ENCODE measurements at regions not wholly inside any gene's neighbourhood (a gene's known extent, or its start where the extent isn't known, plus 50 kb on each side); places are given as distances from the start of the nearest gene placed in this dataset.

DNA sequence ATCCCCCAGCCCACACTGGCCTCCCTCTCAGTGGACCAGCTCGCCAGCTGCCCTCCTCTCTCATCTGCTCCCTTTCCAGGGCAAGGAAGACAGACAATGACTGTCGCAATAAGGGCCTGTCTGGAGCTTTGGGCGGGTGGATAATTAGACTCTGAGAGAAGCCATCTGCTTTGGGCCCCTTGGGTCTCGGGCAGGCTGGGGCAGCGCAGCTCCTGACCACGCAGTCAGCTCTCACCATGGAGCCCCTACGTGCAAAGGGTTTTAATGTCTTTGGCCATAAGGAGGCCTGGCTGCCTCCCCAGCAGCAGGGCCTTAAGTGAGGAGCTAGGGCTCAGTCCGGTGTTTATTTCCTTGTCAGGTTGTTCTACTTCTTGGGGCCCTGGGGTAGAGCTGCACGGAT, 153.9 kb downstream of the CHST1 start (continued):
- TF ChIP-seq CSRNP3 (CRISPR knock-in tag; IDR thresholded peaks at IDR 0.05) (no peak), ZNF565 (CRISPR knock-in tag; conservative IDR thresholded peaks at IDR 0.05; ENCODE audit: low read depth) (no peak), ZFP3 (CRISPR knock-in tag; IDR thresholded peaks at IDR 0.05) (no peak), OSR1 (CRISPR knock-in tag; IDR thresholded peaks at IDR 0.05) (no peak), TCF4 (CRISPR knock-in tag; IDR thresholded peaks at IDR 0.05; ENCODE audit: borderline replicate concordance) (no peak), ESRRG (CRISPR knock-in tag; IDR thresholded peaks at IDR 0.05) (no peak)

- no peak for ATAC-seq
- no peak for TF ChIP-seq RARB (CRISPR knock-in tag; IDR thresholded peaks at IDR 0.05)
- TF ChIP-seq CSRNP3 (CRISPR knock-in tag; IDR thresholded peaks at IDR 0.05): no peak
- no peak for TF ChIP-seq ZC3H10 (CRISPR knock-in tag; IDR thresholded peaks at IDR 0.05)
- no peak for TF ChIP-seq ZFP3 (CRISPR knock-in tag; IDR thresholded peaks at IDR 0.05)
- no peak for TF ChIP-seq TOX (CRISPR knock-in tag; IDR thresholded peaks at IDR 0.05; ENCODE audit: borderline replicate concordance)
- TF ChIP-seq TCF4 (CRISPR knock-in tag; IDR thresholded peaks at IDR 0.05; ENCODE audit: borderline replicate concordance): no peak
- TF ChIP-seq TSHZ2 (CRISPR knock-in tag; IDR thresholded peaks at IDR 0.05): no peak
- no peak for TF ChIP-seq ESRRG (CRISPR knock-in tag; IDR thresholded peaks at IDR 0.05)
- TF ChIP-seq OSR1 (CRISPR knock-in tag; IDR thresholded peaks at IDR 0.05): no peak
- TF ChIP-seq PPARA (CRISPR knock-in tag; IDR thresholded peaks at IDR 0.05; ENCODE audit: borderline replicate concordance): no peak
Measured at GRCh38 chr11:45507916-45508315, 157.5 kb downstream of the CHST1 start.

DNA sequence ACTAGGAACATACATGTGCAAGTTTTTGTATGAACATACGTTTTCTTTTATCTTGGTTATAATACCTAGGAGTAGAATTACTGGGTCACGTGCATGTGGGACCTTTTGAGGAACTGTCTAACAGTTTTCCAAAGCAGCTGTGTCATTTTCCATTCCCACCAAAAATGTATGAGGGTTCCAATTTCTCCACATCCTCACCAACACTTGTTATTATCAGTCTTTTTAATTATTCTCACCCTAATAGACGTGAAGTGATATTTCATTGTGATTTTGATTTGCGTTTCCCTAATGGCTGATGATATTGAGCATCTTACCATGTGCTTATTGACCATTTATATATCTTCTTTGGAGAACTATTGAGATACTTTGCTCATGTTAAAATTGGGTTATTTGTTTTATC, 162.1 kb downstream of the CHST1 start:
- ATAC-seq: no peak
- TF ChIP-seq TSHZ2 (CRISPR knock-in tag; IDR thresholded peaks at IDR 0.05): no peak
- TF ChIP-seq ZNF565 (CRISPR knock-in tag; conservative IDR thresholded peaks at IDR 0.05; ENCODE audit: low read depth): no peak
- no peak for TF ChIP-seq TOX (CRISPR knock-in tag; IDR thresholded peaks at IDR 0.05; ENCODE audit: borderline replicate concordance)
- no peak for TF ChIP-seq ISL1 (CRISPR knock-in tag; IDR thresholded peaks at IDR 0.05)
- no peak for TF ChIP-seq CSDC2 (CRISPR knock-in tag; IDR thresholded peaks at IDR 0.05)
- TF ChIP-seq ZNF70 (CRISPR knock-in tag; IDR thresholded peaks at IDR 0.05): no peak
- TF ChIP-seq ZC3H10 (CRISPR knock-in tag; IDR thresholded peaks at IDR 0.05): no peak
- no peak for TF ChIP-seq ARNTL (CRISPR knock-in tag; IDR thresholded peaks at IDR 0.05; ENCODE audit: borderline replicate concordance, low read depth)
- TF ChIP-seq ZNF8 (CRISPR knock-in tag; IDR thresholded peaks at IDR 0.05): no peak
- TF ChIP-seq GLIS3 (CRISPR knock-in tag; IDR thresholded peaks at IDR 0.05): no peak
- TF ChIP-seq PATZ1 (CRISPR knock-in tag; IDR thresholded peaks at IDR 0.05; ENCODE audit: borderline replicate concordance): no peak
- TF ChIP-seq CSRNP3 (CRISPR knock-in tag; IDR thresholded peaks at IDR 0.05): no peak
- TF ChIP-seq ESRRG (CRISPR knock-in tag; IDR thresholded peaks at IDR 0.05): no peak
- no peak for TF ChIP-seq SNAI2 (CRISPR knock-in tag; IDR thresholded peaks at IDR 0.05)
- no peak for TF ChIP-seq ZFP3 (CRISPR knock-in tag; IDR thresholded peaks at IDR 0.05)
- no peak for TF ChIP-seq OSR1 (CRISPR knock-in tag; IDR thresholded peaks at IDR 0.05)
